Neural cell (in vitro differentiated cells): ENCODE measurements at regions not wholly inside any gene's neighbourhood (a gene's known extent, or its start where the extent isn't known, plus 50 kb on each side); places are given as distances from the start of the nearest gene placed in this dataset.

ENCODE experiments used
- CTCF ChIP-seq: fragments of 450-650 bp; IDR thresholded peaks from 2 replicates; pipeline ENCODE4 v1.5.1; 2014; ENCODE audit warnings: antibody characterized with exemption, mild to moderate bottlenecking, moderate library complexity; ENCODE audit not compliant: poor library complexity, severe bottlenecking
- EP300 ChIP-seq: fragments of 450-650 bp; conservative IDR thresholded peaks from 2 replicates; pipeline ENCODE4 v1.6.1; 2014; ENCODE audit warnings: antibody characterized with exemption, mild to moderate bottlenecking, moderate library complexity; ENCODE audit not compliant: poor library complexity, severe bottlenecking
- EZH2 ChIP-seq: fragments of 200-600, 300-800 bp; shearing (Covaris generic), sonication (generic); IDR thresholded peaks from 2 replicates; pipeline ENCODE4 v1.6.1; 2014; ENCODE audit warnings: antibody characterized with exemption, low read length, borderline replicate concordance, mild to moderate bottlenecking; ENCODE audit not compliant: insufficient read depth, poor library complexity, severe bottlenecking
- MXI1 ChIP-seq: fragments of 450-650 bp; conservative IDR thresholded peaks from 2 replicates; pipeline ENCODE4 v1.6.1; 2014; ENCODE audit warnings: antibody characterized with exemption, mild to moderate bottlenecking; ENCODE audit not compliant: poor library complexity, severe bottlenecking
- POLR2AphosphoS5 ChIP-seq: IDR thresholded peaks from 2 replicates; pipeline ENCODE4 v1.6.1; 2012
- RAD21 ChIP-seq: fragments of 450-650 bp; conservative IDR thresholded peaks from 2 replicates; pipeline ENCODE4 v1.6.1; 2014; ENCODE audit warnings: antibody characterized with exemption, mild to moderate bottlenecking, moderate library complexity
- REST ChIP-seq: IDR thresholded peaks from 2 replicates; pipeline ENCODE4 v1.6.1; 2012; ENCODE audit warnings: borderline replicate concordance
- SMC3 ChIP-seq: fragments of 450-650 bp; conservative IDR thresholded peaks from 2 replicates; pipeline ENCODE4 v1.6.1; 2014; ENCODE audit warnings: antibody characterized with exemption, mild to moderate bottlenecking, moderate library complexity; ENCODE audit not compliant: poor library complexity
- TAF1 ChIP-seq: IDR thresholded peaks from 2 replicates; pipeline ENCODE4 v1.6.1; 2012; ENCODE audit warnings: low read depth

GRCh38 chr18:27855486-27855885, 321.4 kb downstream of the CDH2 start:
- TF ChIP-seq CTCF = no peak
- TF ChIP-seq POLR2AphosphoS5 = no peak
- no peak for TF ChIP-seq EZH2
- no peak for TF ChIP-seq REST
- no peak for TF ChIP-seq EP300
- TF ChIP-seq SMC3 = no peak
- no peak for TF ChIP-seq RAD21
- no peak for TF ChIP-seq TAF1
- TF ChIP-seq MXI1 = no peak
